B cell (primary cell): ENCODE measurements at regions not wholly inside any gene's neighbourhood (a gene's known extent, or its start where the extent isn't known, plus 50 kb on each side); places are given as distances from the start of the nearest gene placed in this dataset.

Source experiments
- ATAC-seq: fragments of 200-7000 bp; cut with Tn5 transposase; one replicate; pipeline ENCODE4 v1.10.0; 2021; ENCODE audit warnings: low read depth, mild to moderate bottlenecking, moderate number of reproducible peaks, moderate library complexity
- CTCF ChIA-PET: fragments of 350-600 bp; sonication (Branson Sonifier 250); formaldehyde crosslinking; loops from one replicate; lab custom pipeline; 2021; ENCODE audit warnings: antibody characterized with exemption, inconsistent platforms; lab: Charles Lee
- POLR2A ChIA-PET: fragments of 350-600 bp; sonication (Branson Sonifier 250); formaldehyde crosslinking; loops from one replicate; lab custom pipeline; 2021; ENCODE audit warnings: antibody characterized with exemption; lab: Charles Lee
- DNase-seq: peaks from one replicate; pipeline ENCODE4 v3.0.0; 2013
- H2AFZ ChIP-seq: 2 replicates; pipeline ENCODE4 v1.6.1; 2012; ENCODE audit warnings: mild to moderate bottlenecking, low read depth, low read length; ENCODE audit not compliant: insufficient read depth, poor library complexity, severe bottlenecking
- H3K27ac ChIP-seq, 2 donors: 1 replicate in 1 of 2; 2 replicates in 1 of 2; pipeline ENCODE4 v1.5.1; 2012 to 2013; ENCODE audit warnings: low read length in 2 of 2, mild to moderate bottlenecking in 2 of 2, moderate library complexity in 1 of 2
- H3K27me3 ChIP-seq, 4 experiments: fragments of 200-600 bp in 1 of 4; sonication (generic) in 1 of 4; replicated peaks in 1 of 4; 1 replicate in 2 of 4; 2 replicates in 2 of 4; pipeline versions ENCODE4 v1.6.1 to v1.7.0; 2013 to 2016; ENCODE audit warnings: low read length in 3 of 4, mild to moderate bottlenecking in 2 of 4, mixed read lengths in 1 of 4, moderate library complexity in 1 of 4; ENCODE audit not compliant: insufficient read depth in 4 of 4, control insufficient read depth in 3 of 4; ENCODE audit errors: control extremely low read depth in 1 of 4
- H3K36me3 ChIP-seq, 2 experiments: replicated peaks in 1 of 2; 1 replicate in 1 of 2; 2 replicates in 1 of 2; pipeline versions ENCODE4 v1.6.1 to v1.7.1; 2013; ENCODE audit warnings: low read length in 1 of 2; ENCODE audit not compliant: insufficient read depth in 2 of 2, control insufficient read depth in 1 of 2; ENCODE audit errors: control extremely low read depth in 1 of 2, extremely low read depth in 1 of 2
- H3K4me1 ChIP-seq, 2 donors: fragments of 200-600 bp in 1 of 2; sonication (generic) in 1 of 2; 1 replicate in 1 of 2; 2 replicates in 1 of 2; pipeline versions ENCODE4 v1.5.1 to v1.6.1; 2013 to 2017; ENCODE audit warnings: low read length in 2 of 2; ENCODE audit not compliant: control insufficient read depth in 2 of 2, insufficient read depth in 2 of 2
- H3K4me2 ChIP-seq: replicated peaks from 2 replicates; pipeline ENCODE3; 2012; ENCODE audit warnings: mild to moderate bottlenecking, low read depth, low read length; ENCODE audit not compliant: poor library complexity, severe bottlenecking
- H3K4me3 ChIP-seq, 5 experiments: fragments of 200-600 bp in 1 of 5; sonication (generic) in 1 of 5; 1 replicate in 3 of 5; 2 replicates in 2 of 5; pipeline versions ENCODE4 v1.5.1 to v1.7.0; 2011 to 2016; ENCODE audit warnings: low read length in 4 of 5, mild to moderate bottlenecking in 4 of 5, low read depth in 2 of 5, control low read depth in 1 of 5, moderate library complexity in 1 of 5; ENCODE audit not compliant: insufficient read depth in 1 of 5; ENCODE audit errors: control extremely low read depth in 1 of 5, extremely low read depth in 1 of 5
- H3K79me2 ChIP-seq: fragments of 200-600 bp; sonication (generic); one replicate; pipeline ENCODE4 v1.6.0; 2016; ENCODE audit warnings: low read length; ENCODE audit not compliant: control insufficient read depth, insufficient read depth
- H3K9ac ChIP-seq: fragments of 200-600 bp; sonication (generic); 2 replicates; pipeline ENCODE4 v1.6.1; 2017; ENCODE audit warnings: mild to moderate bottlenecking, low read length, moderate library complexity
- H3K9me3 ChIP-seq, 3 donors: one replicate each; pipeline versions ENCODE4 v1.6.1 to v1.7.1; 2013; ENCODE audit warnings: low read length in 2 of 3; ENCODE audit not compliant: control insufficient read depth in 2 of 3, insufficient read depth in 1 of 3; ENCODE audit errors: control extremely low read depth in 1 of 3
- H4K20me1 ChIP-seq: 2 replicates; pipeline ENCODE4 v1.6.0; 2012; ENCODE audit warnings: mild to moderate bottlenecking, low read length; ENCODE audit not compliant: insufficient read depth, control insufficient read depth, poor library complexity, severe bottlenecking
- H3K27ac Mint-ChIP-seq: one replicate; pipeline ENCODE4 v1.8.0; 2021; ENCODE audit warnings: mixed read lengths
- H3K27me3 Mint-ChIP-seq: one replicate; pipeline ENCODE4 v1.8.0; 2021; ENCODE audit warnings: mixed read lengths
- H3K4me1 Mint-ChIP-seq: one replicate; pipeline ENCODE4 v1.8.0; 2021; ENCODE audit warnings: mixed read lengths
- H3K4me3 Mint-ChIP-seq: one replicate; pipeline ENCODE4 v1.8.0; 2021; ENCODE audit warnings: mixed read lengths
- H3K9me3 Mint-ChIP-seq: one replicate; pipeline ENCODE4 v1.8.0; 2022; ENCODE audit warnings: mixed read lengths; ENCODE audit not compliant: insufficient read depth
- EZH2 ChIP-seq: IDR thresholded peaks from 2 replicates; pipeline ENCODE4 v1.6.1; 2012; ENCODE audit warnings: borderline replicate concordance, low read depth, mild to moderate bottlenecking, moderate library complexity, low read length; ENCODE audit not compliant: insufficient read depth, poor library complexity, severe bottlenecking
- WGBS: methylation state at CpG from one replicate; pipeline ENCODE4 v1.1.5; 2013; ENCODE audit warnings: missing lambda C conversion rate; ENCODE audit not compliant: insufficient coverage; 5-methylcytosine and 5-hydroxymethylcytosine counted together
- intact Hi-C: fragments of 100-400 bp; cut with micrococcal nuclease; formaldehyde crosslinking; loops from one replicate; pipeline ENCODE4 v1.10.0; 2022
- TF ChIP-seq, protein P1 (sequence below): fragments of 200-600 bp; IDR thresholded peaks from one replicate; pipeline ENCODE4 v1.8.0; 2022; ENCODE audit warnings: antibody characterized with exemption, mild to moderate bottlenecking

DNA sequence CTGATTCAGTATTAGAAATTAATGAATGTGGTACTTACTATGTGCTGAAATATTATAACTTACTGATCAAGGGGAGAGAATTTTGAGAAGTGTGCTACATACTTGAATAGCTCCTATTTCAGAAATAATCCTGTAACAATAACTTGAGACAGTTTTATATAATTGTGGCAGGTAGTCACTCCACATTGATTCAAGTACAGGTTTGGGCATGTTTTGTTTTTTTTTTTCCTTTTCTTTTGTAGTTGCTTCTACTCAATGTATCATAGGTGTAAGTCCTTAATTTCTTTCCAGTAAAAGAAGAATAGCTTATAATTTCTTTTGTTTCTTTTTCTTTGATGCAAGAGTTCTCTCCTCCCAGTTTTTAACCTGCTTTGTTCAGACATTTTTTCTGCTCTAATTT is 86.1 kb upstream of the ADGRL2 start:
- ATAC-seq (no peak), DNase-seq (no peak)
- Mint-ChIP-seq H3K4me1 (no peaks in the 10 kb centered on the region), H3K9me3 (peaks cover 4% of the 10 kb centered on the region), H3K27me3 (no peaks in the 10 kb centered on the region), H3K27ac (no peak overlapping the region), H3K4me3 (no peak overlapping the region)
- Histone ChIP-seq H3K27me3 (no peaks in the 10 kb centered on the region), H4K20me1 (no peaks in the 10 kb centered on the region), H3K9ac (no peak overlapping the region), H3K4me1 (no peaks in the 10 kb centered on the region), H3K4me2 (no peak overlapping the region), H3K36me3 (no peaks in the 10 kb centered on the region), H2AFZ (no peak overlapping the region), H3K4me3 (no peak overlapping the region), H3K9me3 (no peaks in the 10 kb centered on the region), H3K27ac (no peak overlapping the region), H3K79me2 (no peaks in the 10 kb centered on the region)
- ChIA-PET CTCF (no interaction called here), POLR2A (no interaction called here)
- TF ChIP-seq, protein P1, sequence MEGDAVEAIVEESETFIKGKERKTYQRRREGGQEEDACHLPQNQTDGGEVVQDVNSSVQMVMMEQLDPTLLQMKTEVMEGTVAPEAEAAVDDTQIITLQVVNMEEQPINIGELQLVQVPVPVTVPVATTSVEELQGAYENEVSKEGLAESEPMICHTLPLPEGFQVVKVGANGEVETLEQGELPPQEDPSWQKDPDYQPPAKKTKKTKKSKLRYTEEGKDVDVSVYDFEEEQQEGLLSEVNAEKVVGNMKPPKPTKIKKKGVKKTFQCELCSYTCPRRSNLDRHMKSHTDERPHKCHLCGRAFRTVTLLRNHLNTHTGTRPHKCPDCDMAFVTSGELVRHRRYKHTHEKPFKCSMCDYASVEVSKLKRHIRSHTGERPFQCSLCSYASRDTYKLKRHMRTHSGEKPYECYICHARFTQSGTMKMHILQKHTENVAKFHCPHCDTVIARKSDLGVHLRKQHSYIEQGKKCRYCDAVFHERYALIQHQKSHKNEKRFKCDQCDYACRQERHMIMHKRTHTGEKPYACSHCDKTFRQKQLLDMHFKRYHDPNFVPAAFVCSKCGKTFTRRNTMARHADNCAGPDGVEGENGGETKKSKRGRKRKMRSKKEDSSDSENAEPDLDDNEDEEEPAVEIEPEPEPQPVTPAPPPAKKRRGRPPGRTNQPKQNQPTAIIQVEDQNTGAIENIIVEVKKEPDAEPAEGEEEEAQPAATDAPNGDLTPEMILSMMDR: no peak
- no peak for TF ChIP-seq EZH2
- intact Hi-C loops: no loop called here

DNA sequence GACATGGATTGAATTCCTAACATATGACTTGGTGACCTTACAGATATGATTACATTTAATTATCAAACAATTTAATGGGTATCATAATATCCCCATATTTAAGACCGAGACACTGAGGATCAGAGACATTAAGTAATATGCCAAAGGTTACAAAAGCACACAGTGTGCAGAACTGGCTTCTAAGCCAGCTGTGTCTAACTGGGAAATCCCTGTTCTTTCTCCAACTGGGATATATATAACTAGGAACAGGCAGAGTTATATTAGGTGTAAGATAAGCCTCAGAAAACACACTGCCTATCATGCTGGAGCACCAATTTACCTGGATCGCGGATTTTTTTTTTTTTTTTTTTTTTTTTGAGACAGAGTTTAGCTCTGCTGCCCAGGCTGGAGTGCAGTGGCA is 88.3 kb upstream of the ADGRL2 start:
- Histone ChIP-seq H3K79me2 (no peaks in the 10 kb centered on the region), H3K9me3 (no peaks in the 10 kb centered on the region), H3K4me1 (no peaks in the 10 kb centered on the region), H2AFZ (no peak overlapping the region), H3K36me3 (no peaks in the 10 kb centered on the region), H4K20me1 (no peaks in the 10 kb centered on the region), H3K27ac (no peak overlapping the region), H3K4me2 (no peak overlapping the region), H3K27me3 (no peaks in the 10 kb centered on the region), H3K4me3 (no peak overlapping the region), H3K9ac (no peak overlapping the region)
- ATAC-seq: no peak
- Mint-ChIP-seq H3K4me1 (no peaks in the 10 kb centered on the region), H3K27ac (no peak overlapping the region), H3K27me3 (no peaks in the 10 kb centered on the region), H3K9me3 (peaks cover 4% of the 10 kb centered on the region), H3K4me3 (no peak overlapping the region)
- ChIA-PET POLR2A (no interaction called here), CTCF (no interaction called here)
- TF ChIP-seq, protein P1: no peak
- no peak for TF ChIP-seq EZH2
- WGBS: no CpG with 5 or more reads among the region's 3 CpGs
- no peak for DNase-seq
- intact Hi-C loops: no loop called here
